Activated CD4-positive, alpha-beta memory T cell treated with anti-CD3 and anti-CD28 coated beads, Interleukin-2, amount 10 ng/mL, durations not matched to agents 7 days and 5 days (primary cell): ENCODE measurements at regions not wholly inside any gene's neighbourhood (a gene's known extent, or its start where the extent isn't known, plus 50 kb on each side); places are given as distances from the start of the nearest gene placed in this dataset.

ENCODE experiments used
- CTCF ChIA-PET: fragments of 350-600 bp; sonication (Branson Sonifier 250); formaldehyde crosslinking; loops from one replicate; lab custom pipeline; 2021; ENCODE audit warnings: antibody characterized with exemption, inconsistent platforms; lab: Charles Lee
- POLR2A ChIA-PET: fragments of 350-600 bp; sonication (Branson Sonifier 250); formaldehyde crosslinking; loops from one replicate; lab custom pipeline; 2021; ENCODE audit warnings: antibody characterized with exemption; lab: Charles Lee
- DNase-seq: peaks from one replicate; pipeline ENCODE4 v3.0.0-alpha.2; 2020
- H3K27ac Mint-ChIP-seq: one replicate; pipeline ENCODE4 v1.8.0; 2021; ENCODE audit warnings: mild to moderate bottlenecking, mixed read lengths
- H3K27me3 Mint-ChIP-seq: one replicate; pipeline ENCODE4 v1.8.0; 2021; ENCODE audit warnings: mixed read lengths
- H3K36me3 Mint-ChIP-seq: one replicate; pipeline ENCODE4 v1.8.0; 2021; ENCODE audit warnings: low read depth, mixed read lengths
- H3K4me1 Mint-ChIP-seq: one replicate; pipeline ENCODE4 v1.8.0; 2021; ENCODE audit warnings: mixed read lengths
- H3K4me3 Mint-ChIP-seq: one replicate; pipeline ENCODE4 v1.8.0; 2021; ENCODE audit warnings: mild to moderate bottlenecking, mixed read lengths
- H3K9me3 Mint-ChIP-seq: one replicate; pipeline ENCODE4 v1.8.0; 2021; ENCODE audit warnings: mixed read lengths

DNA sequence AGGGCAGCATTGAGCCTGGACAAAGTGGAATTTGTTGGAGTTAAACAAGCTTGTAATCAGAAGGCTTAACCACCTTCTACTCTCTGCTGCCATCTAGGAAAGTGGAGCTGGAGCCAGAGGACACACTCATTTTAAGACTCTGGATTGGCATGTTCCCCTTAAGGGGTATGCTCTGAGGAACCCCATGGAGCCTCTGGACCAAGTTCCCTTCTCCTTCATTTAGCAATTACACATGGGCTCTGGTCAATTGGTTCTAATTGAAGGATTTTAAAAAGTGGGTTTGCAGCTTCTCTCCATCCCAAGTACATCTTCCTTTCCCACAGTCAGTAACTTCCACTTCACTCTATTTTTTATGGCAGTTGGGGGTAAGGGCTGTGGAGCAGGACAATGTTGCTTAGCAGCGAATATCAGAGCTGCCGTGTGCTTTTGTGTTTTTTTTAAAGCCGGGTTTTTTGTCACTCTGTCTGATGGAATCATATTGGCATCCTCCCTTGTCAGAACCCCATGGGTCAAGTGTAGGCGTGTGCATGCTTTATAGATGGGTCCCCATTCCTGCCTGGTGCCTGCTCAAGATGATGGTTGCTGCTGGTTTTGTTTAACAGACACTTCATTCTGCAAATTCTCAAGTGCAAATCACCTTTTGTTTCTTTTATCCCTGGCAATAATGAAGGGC, 330.7 kb upstream of the ADAMTSL1 start:
- Mint-ChIP-seq H3K27ac (no peak overlapping the region), H3K27me3 (no peaks in the 10 kb centered on the region), H3K4me3 (no peak overlapping the region), H3K4me1 (no peaks in the 10 kb centered on the region), H3K36me3 (no peaks in the 10 kb centered on the region), H3K9me3 (no peaks in the 10 kb centered on the region)
- ChIA-PET POLR2A (no interaction called here), CTCF (interaction anchor here (1.0 kb wide), 1 partner anchor 14 kb away, joined by 3 read pairs; no protein-coding TSS in a partner anchor)
- DNase-seq = no peak

- ChIA-PET CTCF (no interaction called here), POLR2A (no interaction called here)
- no peaks in the 10 kb centered on the region for H3K27me3 Mint-ChIP-seq
- no peak for DNase-seq
- H3K27ac Mint-ChIP-seq = no peak overlapping the region
- H3K4me3 Mint-ChIP-seq = no peak overlapping the region
- H3K4me1 Mint-ChIP-seq = no peaks in the 10 kb centered on the region
- no peaks in the 10 kb centered on the region for H3K9me3 Mint-ChIP-seq
- no peaks in the 10 kb centered on the region for H3K36me3 Mint-ChIP-seq
Measured at GRCh38 chr9:18146329-18146728, 327.6 kb upstream of the ADAMTSL1 start.

DNA sequence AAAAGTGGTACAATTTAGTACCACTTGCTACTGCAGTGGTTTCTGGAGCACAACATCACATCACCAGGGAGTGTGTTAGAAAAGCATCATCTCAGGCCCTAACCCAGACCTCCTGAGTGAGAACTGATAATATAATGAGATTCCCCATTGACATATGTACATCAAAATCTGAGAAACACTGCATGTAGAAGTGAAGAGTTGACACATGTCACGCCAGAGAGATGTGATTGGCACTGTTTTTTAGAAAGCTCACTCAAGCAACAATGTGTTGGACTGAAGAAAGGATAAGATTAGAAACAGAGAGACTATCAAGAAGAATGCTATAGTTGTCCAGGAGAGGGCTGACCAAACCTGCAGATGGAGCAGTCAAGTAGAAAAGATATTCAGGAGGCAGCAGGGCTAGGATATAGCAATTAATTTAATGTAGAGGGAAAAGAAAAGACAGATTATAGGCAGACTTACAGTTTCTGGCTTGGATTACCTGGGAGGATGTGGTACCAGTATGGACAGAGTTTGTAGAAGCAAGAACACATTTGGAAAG, 324.4 kb upstream of the ADAMTSL1 start:
- no peak for DNase-seq
- no peak overlapping the region for H3K4me3 Mint-ChIP-seq
- H3K27ac Mint-ChIP-seq = no peak overlapping the region
- no peaks in the 10 kb centered on the region for H3K4me1 Mint-ChIP-seq
- no peaks in the 10 kb centered on the region for H3K9me3 Mint-ChIP-seq
- ChIA-PET CTCF (no interaction called here), POLR2A (no interaction called here)
- no peaks in the 10 kb centered on the region for H3K27me3 Mint-ChIP-seq
- no peaks in the 10 kb centered on the region for H3K36me3 Mint-ChIP-seq

DNA sequence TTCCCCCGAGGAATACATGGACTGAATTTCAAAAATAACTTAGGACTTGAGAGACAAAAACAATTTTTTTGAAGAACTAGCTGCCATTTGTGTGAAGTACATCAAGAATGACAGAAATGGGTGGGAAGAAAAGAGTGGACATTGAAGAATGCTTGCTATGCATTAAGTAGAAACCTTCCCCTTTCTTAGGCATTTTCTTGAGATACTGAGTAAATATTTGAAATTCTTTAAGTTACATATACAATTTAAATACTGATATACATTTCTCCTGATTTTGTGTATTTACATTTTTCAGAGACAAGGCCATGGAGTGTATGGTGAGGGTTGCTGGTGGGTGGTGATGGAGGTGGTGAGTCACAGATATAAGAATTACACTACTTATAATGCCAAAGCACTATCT, 319.3 kb upstream of the ADAMTSL1 start:
- H3K27me3 Mint-ChIP-seq = no peaks in the 10 kb centered on the region
- no peak overlapping the region for H3K4me3 Mint-ChIP-seq
- no peak overlapping the region for H3K27ac Mint-ChIP-seq
- H3K4me1 Mint-ChIP-seq = no peaks in the 10 kb centered on the region
- DNase-seq = no peak
- H3K9me3 Mint-ChIP-seq = no peaks in the 10 kb centered on the region
- ChIA-PET POLR2A (no interaction called here), CTCF (no interaction called here)
- no peaks in the 10 kb centered on the region for H3K36me3 Mint-ChIP-seq

GRCh38 chr9:18159254-18159653, 314.7 kb upstream of the ADAMTSL1 start:
- Mint-ChIP-seq H3K4me3 (no peak overlapping the region), H3K36me3 (no peaks in the 10 kb centered on the region), H3K27ac (no peak overlapping the region), H3K9me3 (no peaks in the 10 kb centered on the region), H3K4me1 (no peaks in the 10 kb centered on the region), H3K27me3 (no peaks in the 10 kb centered on the region)
- ChIA-PET CTCF (interaction anchor here (1.0 kb wide), 1 partner anchor 348 kb away, joined by 3 read pairs; no protein-coding TSS in a partner anchor), POLR2A (no interaction called here)
- DNase-seq = no peak

GRCh38 chr9:18163146-18163545, 310.8 kb upstream of the ADAMTSL1 start:
- ChIA-PET POLR2A (no interaction called here), CTCF (no interaction called here)
- Mint-ChIP-seq H3K9me3 (no peaks in the 10 kb centered on the region), H3K27me3 (no peaks in the 10 kb centered on the region), H3K36me3 (no peaks in the 10 kb centered on the region), H3K27ac (no peak overlapping the region), H3K4me1 (no peaks in the 10 kb centered on the region), H3K4me3 (no peak overlapping the region)
- no peak for DNase-seq

GRCh38 chr9:18167733-18168132, 306.2 kb upstream of the ADAMTSL1 start:
- no peak for DNase-seq
- H3K9me3 Mint-ChIP-seq = no peaks in the 10 kb centered on the region
- no peak overlapping the region for H3K27ac Mint-ChIP-seq
- no peaks in the 10 kb centered on the region for H3K27me3 Mint-ChIP-seq
- no peaks in the 10 kb centered on the region for H3K4me1 Mint-ChIP-seq
- ChIA-PET POLR2A (no interaction called here), CTCF (no interaction called here)
- no peak overlapping the region for H3K4me3 Mint-ChIP-seq
- H3K36me3 Mint-ChIP-seq = no peaks in the 10 kb centered on the region

DNA sequence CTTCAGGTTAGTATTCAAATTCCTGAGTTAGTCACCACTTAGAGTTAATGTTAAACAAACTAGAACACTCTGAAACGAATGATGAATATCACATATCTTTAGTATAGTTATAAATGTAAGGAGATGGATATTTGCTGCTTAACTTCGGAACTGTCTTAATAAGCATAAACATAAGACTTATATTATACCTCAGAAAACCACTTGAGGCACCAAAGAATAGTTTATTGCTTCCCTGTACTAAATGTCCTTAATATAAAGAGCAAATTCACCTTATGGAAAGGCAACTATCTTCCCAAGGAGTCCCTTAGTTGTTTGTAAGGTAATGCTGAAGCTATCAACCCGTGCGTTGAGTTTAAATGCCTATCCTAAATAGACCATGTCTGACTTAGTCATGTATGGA, 300.0 kb upstream of the ADAMTSL1 start:
- no peak overlapping the region for H3K27ac Mint-ChIP-seq
- POLR2A ChIA-PET = no interaction called here

DNA sequence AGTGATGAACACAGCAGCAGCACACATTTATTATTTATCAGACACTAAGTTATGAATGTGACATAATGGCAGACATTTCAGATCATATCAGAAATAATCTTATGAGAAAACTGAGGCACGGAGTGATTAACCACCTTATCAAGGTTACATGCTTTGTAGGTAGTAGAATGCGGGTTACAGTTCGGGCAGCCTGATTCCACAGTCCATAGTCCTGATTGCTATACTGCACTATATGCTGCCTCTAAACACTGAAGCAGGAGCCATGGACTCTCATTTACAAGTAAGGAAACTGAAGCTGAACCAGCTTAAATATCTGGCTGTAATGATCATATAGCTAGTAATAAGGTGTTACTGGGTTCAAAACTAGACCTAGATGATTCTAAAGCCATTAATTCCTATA, 291.3 kb upstream of the ADAMTSL1 start:
- CTCF ChIA-PET = no interaction called here
- POLR2A ChIA-PET = no interaction called here
- Mint-ChIP-seq H3K36me3 (no peaks in the 10 kb centered on the region), H3K4me3 (no peak overlapping the region), H3K9me3 (peaks cover 3% of the 10 kb centered on the region), H3K4me1 (no peaks in the 10 kb centered on the region), H3K27ac (no peak overlapping the region), H3K27me3 (no peaks in the 10 kb centered on the region)
- no peak for DNase-seq

More for the DNA sequence above, 300.0 kb upstream of the ADAMTSL1 start:
- H3K36me3 Mint-ChIP-seq = no peaks in the 10 kb centered on the region
- no peak for DNase-seq
- no peaks in the 10 kb centered on the region for H3K27me3 Mint-ChIP-seq
- H3K9me3 Mint-ChIP-seq = peaks cover 6% of the 10 kb centered on the region
- H3K4me1 Mint-ChIP-seq = no peaks in the 10 kb centered on the region
- CTCF ChIA-PET = no interaction called here
- H3K4me3 Mint-ChIP-seq = no peak overlapping the region

DNA sequence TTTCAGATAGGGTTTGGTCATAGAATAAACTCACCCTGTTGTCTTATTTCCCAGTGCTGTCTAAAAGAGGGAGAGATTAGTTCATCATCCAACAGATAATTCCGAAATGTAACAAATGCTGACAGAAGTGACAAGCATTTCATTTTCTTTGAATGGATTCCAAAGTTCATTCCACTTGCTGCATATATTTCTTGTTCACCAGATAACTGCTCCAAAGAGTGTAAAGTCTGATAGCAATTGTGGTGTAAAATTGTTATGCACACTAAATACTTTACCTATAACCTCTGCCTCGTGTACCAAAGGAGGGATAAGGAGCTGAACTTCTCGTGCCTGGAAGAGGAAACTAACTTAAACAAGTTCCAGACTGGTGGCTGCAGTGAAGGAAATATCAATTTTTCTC, 290.0 kb upstream of the ADAMTSL1 start:
- ChIA-PET POLR2A (no interaction called here), CTCF (no interaction called here)
- no peak for DNase-seq
- Mint-ChIP-seq H3K4me1 (no peaks in the 10 kb centered on the region), H3K36me3 (no peaks in the 10 kb centered on the region), H3K27me3 (no peaks in the 10 kb centered on the region), H3K27ac (no peak overlapping the region), H3K4me3 (no peak overlapping the region), H3K9me3 (no peaks in the 10 kb centered on the region)

DNA sequence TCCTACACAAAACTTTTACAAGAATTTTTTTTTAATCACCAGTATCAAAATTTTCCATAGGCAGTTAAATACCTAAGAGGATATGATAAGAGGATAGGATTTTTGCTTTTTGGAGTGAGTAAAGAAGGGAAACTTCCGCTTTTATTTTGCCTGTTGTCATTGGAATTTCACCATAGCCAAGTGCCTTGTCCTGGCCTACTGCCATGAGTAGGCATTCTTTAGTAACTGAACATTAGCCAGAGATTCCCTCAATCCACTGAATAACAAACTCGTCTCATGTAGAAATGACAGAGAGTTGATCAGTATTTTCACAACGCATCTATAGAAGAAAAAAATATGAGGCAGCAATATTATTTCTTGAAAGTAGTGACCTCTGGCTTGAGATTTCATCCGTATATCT, 289.6 kb upstream of the ADAMTSL1 start:
- Mint-ChIP-seq H3K27ac (no peak overlapping the region), H3K27me3 (no peaks in the 10 kb centered on the region), H3K9me3 (no peaks in the 10 kb centered on the region), H3K4me1 (no peaks in the 10 kb centered on the region), H3K36me3 (no peaks in the 10 kb centered on the region), H3K4me3 (no peak overlapping the region)
- ChIA-PET CTCF (no interaction called here), POLR2A (no interaction called here)
- no peak for DNase-seq

DNA sequence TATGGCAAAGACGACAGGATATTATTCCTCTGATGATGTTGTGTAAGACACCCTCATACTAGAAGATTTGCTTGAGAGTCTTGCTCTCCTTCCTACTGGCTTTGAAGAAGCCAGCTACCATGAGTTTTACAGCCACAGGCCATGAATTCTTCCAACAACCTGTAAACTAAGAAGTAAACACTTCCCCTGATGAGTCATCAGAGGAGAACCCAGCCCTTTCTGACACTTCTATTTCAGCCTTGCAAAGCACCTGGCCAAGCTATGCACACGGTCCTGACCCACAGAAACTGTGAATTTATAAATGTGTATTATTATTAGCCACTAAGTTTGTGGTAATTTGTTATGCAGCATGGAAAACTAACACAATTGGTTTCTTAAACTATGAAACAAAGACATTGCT, 288.8 kb upstream of the ADAMTSL1 start:
- H3K27me3 Mint-ChIP-seq = no peaks in the 10 kb centered on the region
- CTCF ChIA-PET = no interaction called here

GRCh38 chr9:18188971-18189370, 285.0 kb upstream of the ADAMTSL1 start:
- Mint-ChIP-seq H3K4me3 (no peak overlapping the region), H3K27ac (no peak overlapping the region), H3K27me3 (no peaks in the 10 kb centered on the region), H3K36me3 (no peaks in the 10 kb centered on the region), H3K4me1 (no peaks in the 10 kb centered on the region), H3K9me3 (no peaks in the 10 kb centered on the region)
- CTCF ChIA-PET = no interaction called here
- no peak for DNase-seq
- POLR2A ChIA-PET = no interaction called here

More for the DNA sequence above, 288.8 kb upstream of the ADAMTSL1 start:
- Mint-ChIP-seq H3K4me1 (no peaks in the 10 kb centered on the region), H3K4me3 (no peak overlapping the region), H3K9me3 (no peaks in the 10 kb centered on the region), H3K36me3 (no peaks in the 10 kb centered on the region), H3K27ac (no peak overlapping the region)
- POLR2A ChIA-PET = no interaction called here
- DNase-seq = no peak
